Stromal cell of bone marrow (primary cell): ENCODE measurements at regions not wholly inside any gene's neighbourhood (a gene's known extent, or its start where the extent isn't known, plus 50 kb on each side); places are given as distances from the start of the nearest gene placed in this dataset.
"Not testable (repeated sequence)": the region's sequence is repeated elsewhere in the genome, so short reads cannot be mapped to it uniquely, and the experiment has no call there.

Experiments
- DNase-seq: peaks from one replicate; pipeline ENCODE4 v3.0.0-alpha.2; 2012; ENCODE audit warnings: low read depth

DNA sequence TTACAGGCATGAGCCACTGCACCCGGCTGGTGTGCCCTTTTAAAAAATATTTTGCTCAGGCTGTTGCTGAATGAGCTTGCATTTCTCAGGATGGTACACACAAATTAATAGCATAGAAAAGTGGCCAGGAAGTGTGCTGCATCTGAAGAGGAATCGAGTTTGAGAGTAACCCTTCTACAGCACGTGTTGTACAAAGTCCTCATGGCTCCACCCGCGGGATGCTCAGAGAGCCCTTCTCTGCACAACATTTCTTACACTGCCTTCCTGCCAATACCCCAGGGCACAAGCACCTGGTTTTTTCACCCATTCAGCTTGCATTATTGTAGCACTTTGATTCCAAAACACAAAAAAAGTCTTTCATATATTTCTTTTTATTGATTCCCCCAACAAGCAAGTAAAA is 90.1 kb upstream of the NEDD4L start:
- no peak for DNase-seq

DNA sequence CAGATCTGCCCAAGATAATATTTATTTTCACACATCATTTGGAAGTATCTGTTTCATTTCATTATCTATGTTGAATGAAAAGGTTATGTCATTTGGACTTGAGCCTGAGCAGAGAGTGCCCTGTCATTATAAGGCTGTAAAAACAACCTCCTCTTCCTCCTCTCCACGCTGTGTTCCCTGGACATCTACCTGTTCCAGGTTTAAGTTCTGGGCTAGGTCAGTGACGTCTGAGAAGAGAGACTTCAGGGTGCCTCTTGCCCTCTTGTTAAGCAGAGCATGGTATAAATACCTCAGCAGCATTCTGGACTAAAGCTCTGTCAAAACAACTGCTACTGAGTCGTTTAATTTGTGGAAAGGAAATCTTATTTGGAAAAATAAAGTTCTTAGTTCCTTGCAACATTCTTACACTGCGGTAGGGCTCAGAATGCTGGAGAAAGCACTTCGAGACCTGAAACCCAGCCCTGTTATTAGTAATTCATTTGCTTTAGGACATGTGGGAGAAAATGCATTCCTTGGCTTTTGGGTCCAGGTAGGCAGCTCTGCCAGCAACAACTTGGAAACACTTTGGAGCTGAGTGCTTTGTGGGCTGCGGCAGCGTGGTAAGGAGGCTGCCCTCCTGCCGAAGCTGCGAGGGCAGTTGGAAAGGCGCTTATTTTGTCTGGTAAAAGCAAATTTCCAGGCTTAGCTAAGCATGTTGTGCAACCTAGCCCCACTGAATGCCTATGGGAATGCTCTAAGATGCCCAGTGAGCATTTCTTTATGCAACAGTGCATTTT is 91.8 kb upstream of the NEDD4L start:
- peak; percentile 49 for DNase-seq

GRCh38 chr18:57951117-57951796 is 92.8 kb upstream of the NEDD4L start:
- no peak for DNase-seq

DNA sequence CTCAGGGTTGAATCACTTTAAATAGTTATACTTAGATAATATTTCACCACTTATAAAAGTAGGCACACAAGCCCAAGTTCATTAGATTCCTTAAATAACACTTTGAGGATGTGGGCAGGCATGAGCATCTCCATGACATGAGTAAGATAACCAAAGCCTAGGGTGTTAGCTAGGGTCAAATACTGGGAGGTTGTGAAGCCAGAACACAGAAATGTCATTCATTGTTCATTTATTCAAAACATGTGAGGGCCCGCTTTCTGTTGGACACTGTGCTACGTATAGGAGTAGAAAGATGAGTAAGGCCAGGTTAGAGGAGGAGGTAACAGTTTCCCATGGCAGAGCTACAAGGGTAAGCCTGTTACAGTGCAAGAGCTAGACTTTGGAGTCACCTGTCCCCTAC is 93.5 kb upstream of the NEDD4L start:
- no peak for DNase-seq

GRCh38 chr18:57949335-57949734 is 94.7 kb upstream of the NEDD4L start:
- not testable (repeated sequence) for DNase-seq

DNA sequence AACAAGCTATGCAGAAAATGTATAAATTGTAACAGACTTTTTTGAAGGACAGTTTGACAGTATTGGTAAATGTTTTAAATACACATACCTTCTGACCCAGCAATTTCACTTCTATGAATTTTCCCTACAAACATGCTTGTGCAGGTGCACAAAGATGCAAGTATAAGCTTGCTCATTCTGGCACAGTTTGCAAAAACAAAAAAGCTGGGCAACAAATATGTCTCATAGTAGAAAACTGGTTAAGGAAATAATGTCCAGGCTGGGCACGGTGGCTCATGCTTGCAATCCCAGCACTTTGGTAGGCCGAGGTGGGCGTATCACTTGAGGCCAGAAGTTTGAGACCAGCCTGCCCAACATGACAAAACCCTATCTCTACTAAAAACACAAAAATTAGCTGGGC is 96.9 kb upstream of the NEDD4L start:
- no peak for DNase-seq

- peak; percentile 13 for DNase-seq
These were observed 100.3 kb upstream of the NEDD4L start for GRCh38 chr18:57943723-57944122.

- DNase-seq = no peak
These were observed 101.5 kb upstream of the NEDD4L start for GRCh38 chr18:57942493-57942892.

DNA sequence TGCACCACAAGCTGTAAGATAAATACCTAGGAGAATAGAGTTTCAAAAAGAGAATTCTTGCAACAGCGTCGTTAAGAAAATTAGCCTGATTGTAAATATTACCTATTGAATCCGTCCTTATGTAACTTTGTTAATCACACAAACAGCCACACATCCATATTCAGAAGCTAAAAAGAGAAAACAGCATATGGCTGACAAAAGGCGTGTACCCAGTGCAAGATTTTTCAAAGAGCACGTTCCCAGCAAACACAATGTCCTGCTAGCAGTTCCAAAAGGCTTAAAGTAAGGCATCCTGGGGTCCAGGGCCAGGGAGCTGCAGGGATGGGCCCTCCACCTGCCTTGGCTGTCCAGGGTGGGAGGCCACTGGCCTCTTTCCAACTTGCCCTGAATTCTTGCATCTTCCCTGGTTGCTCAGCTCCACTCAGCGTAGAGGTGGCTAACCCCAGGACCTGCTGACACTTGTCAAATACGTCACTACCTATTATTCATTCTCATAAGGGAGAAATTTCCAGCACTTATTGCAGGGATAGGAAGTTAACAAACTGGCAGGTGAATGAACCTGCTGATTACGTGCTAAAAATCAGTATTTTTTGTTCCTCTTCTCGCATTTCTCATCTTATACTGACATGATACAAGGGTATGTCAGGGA is 102.1 kb upstream of the NEDD4L start:
- no peak for DNase-seq

DNA sequence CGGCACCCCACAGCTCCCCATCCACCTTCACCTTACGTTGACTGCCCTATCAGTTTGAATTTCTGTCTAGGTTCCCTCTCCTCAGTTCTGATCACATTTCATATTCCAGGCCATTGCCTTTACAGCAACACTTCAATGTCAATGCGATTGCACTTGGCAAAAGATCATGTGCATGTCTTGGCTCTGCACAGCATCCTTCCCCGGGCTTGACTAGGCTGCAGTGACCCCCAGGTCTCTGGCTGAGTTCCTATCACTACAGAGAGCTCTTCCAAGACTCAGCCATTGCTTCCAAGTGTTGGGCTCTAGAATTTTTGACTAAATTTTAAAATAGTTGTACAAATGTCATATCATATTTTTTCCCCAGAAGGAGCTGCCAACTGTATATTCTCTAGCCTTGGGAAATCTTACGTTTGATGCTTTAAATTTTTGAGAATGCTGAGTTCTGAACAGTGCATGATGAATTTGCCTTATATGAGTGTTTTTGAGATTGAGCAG is 103.8 kb upstream of the NEDD4L start:
- DNase-seq = no peak

- not testable (repeated sequence) for DNase-seq
These were observed 109.7 kb upstream of the NEDD4L start for GRCh38 chr18:57934375-57934774.

DNA sequence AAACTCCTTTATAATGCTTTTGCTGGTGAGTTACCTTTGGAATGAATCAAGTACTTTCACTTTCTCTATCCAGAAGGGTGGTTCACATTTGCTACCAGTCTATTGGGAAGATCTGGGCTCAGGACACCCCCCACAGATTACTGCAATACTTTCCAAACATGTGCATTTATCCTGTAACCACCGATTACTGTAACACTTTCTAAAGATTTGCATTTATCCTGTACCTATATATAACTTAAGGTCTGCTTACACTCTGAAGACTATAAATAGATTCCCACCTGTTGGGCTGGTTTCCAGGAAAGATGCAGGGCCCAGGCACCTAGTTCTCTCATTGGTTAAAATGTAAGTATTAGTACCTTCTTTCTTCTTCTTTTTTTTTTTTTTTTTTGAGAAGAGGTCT is 113.0 kb upstream of the NEDD4L start:
- no peak for DNase-seq

GRCh38 chr18:57930476-57930875 is 113.5 kb upstream of the NEDD4L start:
- no peak for DNase-seq

- DNase-seq = no peak
These were observed 114.1 kb upstream of the NEDD4L start for GRCh38 chr18:57929922-57930321.

- DNase-seq = no peak
These were observed 115.6 kb upstream of the NEDD4L start for GRCh38 chr18:57928466-57928865.

DNA sequence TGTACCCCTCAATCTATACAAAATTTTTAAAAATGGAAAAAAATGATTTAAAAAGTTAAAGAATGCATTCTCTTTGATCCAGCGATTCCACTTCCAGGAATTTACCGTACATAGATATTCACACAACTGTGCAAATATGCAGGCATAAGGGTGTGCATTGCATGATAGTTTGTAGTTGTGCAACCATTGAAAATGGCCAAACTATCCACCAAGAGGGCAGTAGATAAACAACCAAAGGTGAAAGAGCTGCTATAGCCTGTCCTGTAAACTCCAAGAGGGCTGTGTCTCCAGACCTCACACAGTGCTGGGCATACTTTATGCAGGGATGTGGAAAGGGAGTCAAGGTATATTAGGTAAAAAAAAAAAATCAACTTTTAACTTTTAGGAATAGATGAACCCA is 116.5 kb upstream of the NEDD4L start:
- DNase-seq = no peak

DNA sequence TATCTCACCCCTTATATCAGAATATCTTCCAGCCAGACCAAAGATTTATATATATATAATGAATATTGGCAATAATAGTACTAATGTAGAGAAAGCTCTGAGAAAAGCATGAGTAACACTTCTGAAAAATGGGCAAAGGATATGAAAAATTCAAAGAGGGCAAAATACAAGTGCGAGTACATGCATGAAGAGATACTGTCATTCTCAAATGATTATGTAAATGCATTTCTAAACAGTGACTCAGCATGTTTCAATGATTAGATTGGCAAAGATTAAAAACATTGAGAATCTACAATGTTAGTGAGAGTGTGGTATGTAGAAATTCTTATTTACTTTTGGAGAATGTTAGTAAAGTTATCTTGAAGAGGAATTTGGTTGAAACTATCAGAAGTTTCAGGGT is 118.3 kb upstream of the NEDD4L start:
- DNase-seq = peak; percentile 37

- DNase-seq = no peak
These were observed 120.4 kb upstream of the NEDD4L start for GRCh38 chr18:57923611-57924010.

- no peak for DNase-seq
These were observed 119.8 kb upstream of the ATP8B1 start for GRCh38 chr18:57922885-57923284.

- DNase-seq = no peak
These were observed 118.6 kb upstream of the ATP8B1 start for GRCh38 chr18:57921708-57922107.

- no peak for DNase-seq
These were observed 116.9 kb upstream of the ATP8B1 start for GRCh38 chr18:57920036-57920435.

- DNase-seq = no peak
These were observed 115.5 kb upstream of the ATP8B1 start for GRCh38 chr18:57918601-57919000.

DNA sequence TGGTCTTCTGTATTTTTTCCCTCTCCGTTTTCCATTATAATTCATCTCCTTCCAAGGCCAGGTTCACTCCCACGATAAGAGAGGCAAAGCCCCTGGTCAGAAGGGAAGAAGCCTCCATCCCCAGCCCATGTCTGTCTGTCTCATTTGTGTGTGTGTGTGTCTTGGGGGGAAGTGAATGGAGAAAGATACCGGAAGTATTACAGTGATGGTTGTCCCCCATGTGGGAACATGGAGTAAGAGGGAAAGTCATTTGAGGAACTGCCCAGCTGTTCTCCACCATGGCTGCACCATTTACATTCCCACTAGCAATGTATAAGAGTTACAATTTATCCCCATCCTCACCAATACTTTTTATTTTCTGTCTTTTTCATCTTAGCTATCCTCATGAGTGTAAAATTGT is 113.6 kb upstream of the ATP8B1 start:
- DNase-seq = no peak
